Neural cell (in vitro differentiated cells): ENCODE measurements at regions not wholly inside any gene's neighbourhood (a gene's known extent, or its start where the extent isn't known, plus 50 kb on each side); places are given as distances from the start of the nearest gene placed in this dataset.

Experiments used
- H2AFZ ChIP-seq: fragments of 200-600, 300-800 bp; sonication (generic), shearing (Covaris generic); 2 replicates; pipeline ENCODE4 v1.6.0; 2014; ENCODE audit warnings: low read depth, mild to moderate bottlenecking, antibody characterized with exemption, low read length, moderate library complexity
- H3F3A ChIP-seq: fragments of 200-600 bp; shearing (Covaris generic); 2 replicates; pipeline ENCODE4 v1.6.1; 2016; ENCODE audit warnings: mild to moderate bottlenecking, moderate library complexity, mixed read lengths, antibody characterized with exemption, low read length; ENCODE audit not compliant: insufficient read depth, poor library complexity, severe bottlenecking
- H3K27ac ChIP-seq: fragments of 200-600, 300-800 bp; sonication (generic), shearing (Covaris generic); 2 replicates; pipeline ENCODE4 v1.5.1; 2014; ENCODE audit warnings: mild to moderate bottlenecking, low read length, moderate library complexity
- H3K27me3 ChIP-seq: fragments of 300-800, 200-600 bp; sonication (generic), shearing (Covaris generic); 2 replicates; pipeline ENCODE4 v1.6.0; 2014; ENCODE audit warnings: mild to moderate bottlenecking, low read depth, low read length, moderate library complexity; ENCODE audit not compliant: insufficient read depth
- H3K36me3 ChIP-seq: fragments of 300-800, 200-600 bp; sonication (generic), shearing (Covaris generic); 2 replicates; pipeline ENCODE4 v1.5.1; 2014; ENCODE audit warnings: mild to moderate bottlenecking, antibody characterized with exemption, low read length, moderate library complexity; ENCODE audit not compliant: insufficient read depth
- H3K4me2 ChIP-seq: fragments of 300-800, 200-600 bp; sonication (generic), shearing (Covaris generic); 2 replicates; pipeline ENCODE4 v1.6.0; 2014; ENCODE audit warnings: mild to moderate bottlenecking, low read length
- H3K4me3 ChIP-seq: fragments of 300-800, 200-600 bp; sonication (generic), shearing (Covaris generic); 2 replicates; pipeline ENCODE4 v1.5.1; 2014; ENCODE audit warnings: mild to moderate bottlenecking, low read length, moderate library complexity
- H3K79me2 ChIP-seq: fragments of 200-600 bp; shearing (Covaris generic); replicated peaks from 2 replicates; pipeline ENCODE4 v1.6.0; 2014; ENCODE audit warnings: mild to moderate bottlenecking, low read length, moderate library complexity; ENCODE audit not compliant: insufficient read depth
- H3K9ac ChIP-seq: fragments of 300-800, 200-600 bp; sonication (generic), shearing (Covaris generic); 2 replicates; pipeline ENCODE4 v1.6.1; 2016; ENCODE audit warnings: mild to moderate bottlenecking, low read length, mixed read lengths
- H3K9me2 ChIP-seq: fragments of 200-600 bp; shearing (Covaris generic); 2 replicates; pipeline ENCODE4 v1.6.1; 2016; ENCODE audit warnings: mild to moderate bottlenecking, low read length, mixed read lengths; ENCODE audit not compliant: insufficient read depth
- H3K9me3 ChIP-seq: fragments of 200-600, 300-800 bp; sonication (generic), shearing (Covaris generic); 2 replicates; pipeline ENCODE4 v1.6.1; 2016; ENCODE audit warnings: mild to moderate bottlenecking, mixed run types, low read length, moderate library complexity, mixed read lengths
- H4K20me1 ChIP-seq: fragments of 200-600 bp; shearing (Covaris generic); 2 replicates; pipeline ENCODE4 v1.6.1; 2016; ENCODE audit warnings: mild to moderate bottlenecking, mixed run types; ENCODE audit not compliant: insufficient read depth
- EP300 ChIP-seq: fragments of 450-650 bp; conservative IDR thresholded peaks from 2 replicates; pipeline ENCODE4 v1.6.1; 2014; ENCODE audit warnings: antibody characterized with exemption, mild to moderate bottlenecking, moderate library complexity; ENCODE audit not compliant: poor library complexity, severe bottlenecking
- EZH2 ChIP-seq: fragments of 200-600, 300-800 bp; shearing (Covaris generic), sonication (generic); IDR thresholded peaks from 2 replicates; pipeline ENCODE4 v1.6.1; 2014; ENCODE audit warnings: antibody characterized with exemption, low read length, borderline replicate concordance, mild to moderate bottlenecking; ENCODE audit not compliant: insufficient read depth, poor library complexity, severe bottlenecking
- MXI1 ChIP-seq: fragments of 450-650 bp; conservative IDR thresholded peaks from 2 replicates; pipeline ENCODE4 v1.6.1; 2014; ENCODE audit warnings: antibody characterized with exemption, mild to moderate bottlenecking; ENCODE audit not compliant: poor library complexity, severe bottlenecking
- POLR2AphosphoS5 ChIP-seq: IDR thresholded peaks from 2 replicates; pipeline ENCODE4 v1.6.1; 2012
- RAD21 ChIP-seq: fragments of 450-650 bp; conservative IDR thresholded peaks from 2 replicates; pipeline ENCODE4 v1.6.1; 2014; ENCODE audit warnings: antibody characterized with exemption, mild to moderate bottlenecking, moderate library complexity
- SMC3 ChIP-seq: fragments of 450-650 bp; conservative IDR thresholded peaks from 2 replicates; pipeline ENCODE4 v1.6.1; 2014; ENCODE audit warnings: antibody characterized with exemption, mild to moderate bottlenecking, moderate library complexity; ENCODE audit not compliant: poor library complexity
- TAF1 ChIP-seq: IDR thresholded peaks from 2 replicates; pipeline ENCODE4 v1.6.1; 2012; ENCODE audit warnings: low read depth
- TF ChIP-seq, protein P1 (sequence below): IDR thresholded peaks from 2 replicates; pipeline ENCODE4 v1.6.1; 2012; ENCODE audit warnings: borderline replicate concordance
- TF ChIP-seq, protein P2 (sequence below): fragments of 450-650 bp; IDR thresholded peaks from 2 replicates; pipeline ENCODE4 v1.5.1; 2014; ENCODE audit warnings: antibody characterized with exemption, mild to moderate bottlenecking, moderate library complexity; ENCODE audit not compliant: poor library complexity, severe bottlenecking

DNA sequence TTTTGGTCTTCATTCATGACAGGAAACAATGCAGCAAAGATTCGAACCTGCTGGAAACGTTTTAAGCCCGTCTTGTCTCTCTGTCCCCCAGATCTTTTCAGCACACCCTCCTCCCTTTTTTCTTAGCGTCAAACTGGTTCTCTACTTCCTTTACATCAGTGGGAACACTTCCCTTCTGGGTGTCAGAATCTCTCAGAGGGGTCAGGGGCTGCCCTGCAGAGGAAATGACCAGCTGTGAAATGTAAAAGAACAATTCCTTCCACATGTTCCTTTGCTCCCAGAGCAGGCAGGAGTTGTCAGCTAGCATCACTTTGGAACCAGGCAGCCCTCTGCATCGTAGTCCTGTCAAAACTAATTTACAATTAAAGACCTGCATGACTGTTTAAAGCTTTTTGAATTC lies 619.0 kb downstream of the TFAP2A start:
- Histone ChIP-seq H3K36me3 (no peaks in the 10 kb centered on the region), H3K9ac (no peak overlapping the region), H4K20me1 (no peaks in the 10 kb centered on the region), H3K9me2 (no peaks in the 10 kb centered on the region), H3F3A (no peaks in the 10 kb centered on the region), H3K4me2 (no peak overlapping the region), H3K27me3 (no peaks in the 10 kb centered on the region), H3K27ac (no peak overlapping the region), H2AFZ (no peak overlapping the region), H3K79me2 (no peaks in the 10 kb centered on the region), H3K9me3 (no peaks in the 10 kb centered on the region), H3K4me3 (no peak overlapping the region)
- TF ChIP-seq TAF1 (no peak), EZH2 (no peak), EP300 (no peak), RAD21 (no peak), SMC3 (no peak)
- TF ChIP-seq, protein P1, sequence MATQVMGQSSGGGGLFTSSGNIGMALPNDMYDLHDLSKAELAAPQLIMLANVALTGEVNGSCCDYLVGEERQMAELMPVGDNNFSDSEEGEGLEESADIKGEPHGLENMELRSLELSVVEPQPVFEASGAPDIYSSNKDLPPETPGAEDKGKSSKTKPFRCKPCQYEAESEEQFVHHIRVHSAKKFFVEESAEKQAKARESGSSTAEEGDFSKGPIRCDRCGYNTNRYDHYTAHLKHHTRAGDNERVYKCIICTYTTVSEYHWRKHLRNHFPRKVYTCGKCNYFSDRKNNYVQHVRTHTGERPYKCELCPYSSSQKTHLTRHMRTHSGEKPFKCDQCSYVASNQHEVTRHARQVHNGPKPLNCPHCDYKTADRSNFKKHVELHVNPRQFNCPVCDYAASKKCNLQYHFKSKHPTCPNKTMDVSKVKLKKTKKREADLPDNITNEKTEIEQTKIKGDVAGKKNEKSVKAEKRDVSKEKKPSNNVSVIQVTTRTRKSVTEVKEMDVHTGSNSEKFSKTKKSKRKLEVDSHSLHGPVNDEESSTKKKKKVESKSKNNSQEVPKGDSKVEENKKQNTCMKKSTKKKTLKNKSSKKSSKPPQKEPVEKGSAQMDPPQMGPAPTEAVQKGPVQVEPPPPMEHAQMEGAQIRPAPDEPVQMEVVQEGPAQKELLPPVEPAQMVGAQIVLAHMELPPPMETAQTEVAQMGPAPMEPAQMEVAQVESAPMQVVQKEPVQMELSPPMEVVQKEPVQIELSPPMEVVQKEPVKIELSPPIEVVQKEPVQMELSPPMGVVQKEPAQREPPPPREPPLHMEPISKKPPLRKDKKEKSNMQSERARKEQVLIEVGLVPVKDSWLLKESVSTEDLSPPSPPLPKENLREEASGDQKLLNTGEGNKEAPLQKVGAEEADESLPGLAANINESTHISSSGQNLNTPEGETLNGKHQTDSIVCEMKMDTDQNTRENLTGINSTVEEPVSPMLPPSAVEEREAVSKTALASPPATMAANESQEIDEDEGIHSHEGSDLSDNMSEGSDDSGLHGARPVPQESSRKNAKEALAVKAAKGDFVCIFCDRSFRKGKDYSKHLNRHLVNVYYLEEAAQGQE = no peak
- TF ChIP-seq, protein P2, sequence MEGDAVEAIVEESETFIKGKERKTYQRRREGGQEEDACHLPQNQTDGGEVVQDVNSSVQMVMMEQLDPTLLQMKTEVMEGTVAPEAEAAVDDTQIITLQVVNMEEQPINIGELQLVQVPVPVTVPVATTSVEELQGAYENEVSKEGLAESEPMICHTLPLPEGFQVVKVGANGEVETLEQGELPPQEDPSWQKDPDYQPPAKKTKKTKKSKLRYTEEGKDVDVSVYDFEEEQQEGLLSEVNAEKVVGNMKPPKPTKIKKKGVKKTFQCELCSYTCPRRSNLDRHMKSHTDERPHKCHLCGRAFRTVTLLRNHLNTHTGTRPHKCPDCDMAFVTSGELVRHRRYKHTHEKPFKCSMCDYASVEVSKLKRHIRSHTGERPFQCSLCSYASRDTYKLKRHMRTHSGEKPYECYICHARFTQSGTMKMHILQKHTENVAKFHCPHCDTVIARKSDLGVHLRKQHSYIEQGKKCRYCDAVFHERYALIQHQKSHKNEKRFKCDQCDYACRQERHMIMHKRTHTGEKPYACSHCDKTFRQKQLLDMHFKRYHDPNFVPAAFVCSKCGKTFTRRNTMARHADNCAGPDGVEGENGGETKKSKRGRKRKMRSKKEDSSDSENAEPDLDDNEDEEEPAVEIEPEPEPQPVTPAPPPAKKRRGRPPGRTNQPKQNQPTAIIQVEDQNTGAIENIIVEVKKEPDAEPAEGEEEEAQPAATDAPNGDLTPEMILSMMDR = no peak

DNA sequence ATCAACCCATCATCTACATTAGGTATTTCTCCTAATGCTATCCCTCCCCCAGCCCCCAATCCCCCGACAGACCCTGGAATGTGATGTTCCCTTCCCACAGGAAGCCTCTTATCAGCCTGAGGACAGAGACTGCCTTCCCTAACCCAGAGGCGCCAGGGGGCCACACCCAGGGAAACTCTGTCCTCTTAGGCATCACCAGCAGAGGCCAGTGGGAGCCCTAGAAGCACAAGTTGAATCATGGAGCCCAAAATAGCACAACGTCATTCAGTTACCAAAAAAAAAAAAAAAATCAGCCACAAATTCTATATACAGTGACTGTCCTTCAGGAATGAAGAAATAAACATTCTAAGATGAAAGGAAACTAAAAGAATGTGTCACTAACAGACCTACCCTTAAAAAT lies 625.7 kb downstream of the TFAP2A start:
- Histone ChIP-seq H3K9ac (no peak overlapping the region), H3K27me3 (no peaks in the 10 kb centered on the region), H3K9me2 (no peaks in the 10 kb centered on the region), H3K27ac (no peak overlapping the region), H2AFZ (no peak overlapping the region), H3K9me3 (no peaks in the 10 kb centered on the region), H3K4me3 (no peak overlapping the region), H3K79me2 (no peaks in the 10 kb centered on the region), H3K4me2 (no peak overlapping the region), H3K36me3 (no peaks in the 10 kb centered on the region), H3F3A (no peaks in the 10 kb centered on the region), H4K20me1 (no peaks in the 10 kb centered on the region)
- TF ChIP-seq RAD21 = no peak
- TF ChIP-seq, protein P1 = no peak
- no peak for TF ChIP-seq SMC3
- no peak for TF ChIP-seq POLR2AphosphoS5
- no peak for TF ChIP-seq EZH2
- no peak for TF ChIP-seq EP300
- TF ChIP-seq, protein P2 = no peak
- TF ChIP-seq TAF1 = no peak
- no peak for TF ChIP-seq MXI1
